PFSK-1 (cell line): ENCODE measurements at regions not wholly inside any gene's neighbourhood (a gene's known extent, or its start where the extent isn't known, plus 50 kb on each side); places are given as distances from the start of the nearest gene placed in this dataset.

Experiments used
- POLR2AphosphoS5 ChIP-seq: IDR thresholded peaks from 2 replicates; pipeline ENCODE4 v1.6.1; 2012; ENCODE audit warnings: low read depth, mild to moderate bottlenecking, control low read depth, low read length, moderate library complexity
- REST ChIP-seq, 2 experiments: IDR thresholded peaks; 2 replicates each; pipeline versions ENCODE4 v1.6.1 to v1.8.0; 2011 to 2012; ENCODE audit warnings: low read depth in 2 of 2, low read length in 2 of 2, control low read depth in 1 of 2, inconsistent platforms in 1 of 2, mild to moderate bottlenecking in 1 of 2, moderate library complexity in 1 of 2; ENCODE audit not compliant: insufficient read depth in 1 of 2
- SIN3A ChIP-seq: IDR thresholded peaks from 2 replicates; pipeline ENCODE4 v1.6.1; 2012; ENCODE audit warnings: mild to moderate bottlenecking, low read length, moderate library complexity, borderline replicate concordance; ENCODE audit not compliant: insufficient read depth

DNA sequence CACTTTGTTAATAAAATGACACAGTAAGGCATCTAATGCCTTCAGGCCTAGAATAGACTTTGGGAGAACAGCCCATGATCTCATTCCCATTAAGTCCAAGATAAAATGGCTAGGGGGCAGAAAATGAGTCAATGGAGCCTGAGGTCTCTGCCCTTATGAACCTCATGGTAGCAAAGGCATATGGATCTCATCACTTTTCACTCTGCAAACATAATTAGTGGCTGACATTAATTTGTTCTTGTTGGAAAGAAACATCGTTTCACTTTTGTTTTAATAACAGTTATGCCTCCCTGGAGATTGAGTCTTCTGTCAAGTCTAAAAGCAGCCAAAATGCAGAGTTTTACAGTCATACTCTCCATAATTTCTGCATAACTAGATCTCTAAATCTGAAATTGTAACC, 111.8 kb upstream of the API5 start:
- TF ChIP-seq POLR2AphosphoS5, result no peak
- TF ChIP-seq SIN3A, result no peak
- TF ChIP-seq REST (IDR thresholded peaks at IDR 0.05; ENCODE audit: insufficient read depth in 1 of 2, low read depth in 2 of 2, low read length in 2 of 2), result no peak
